Stimulated activated CD8-positive, alpha-beta memory T cell treated with anti-CD3 and anti-CD28 coated beads, Interleukin-2, amount 100 ng/mL, for 48 hours (primary cell): ENCODE measurements at regions not wholly inside any gene's neighbourhood (a gene's known extent, or its start where the extent isn't known, plus 50 kb on each side); places are given as distances from the start of the nearest gene placed in this dataset.

Source experiments
- DNase-seq, 2 donors: peaks; one replicate each; pipeline ENCODE4 v3.0.0-alpha.2; 2020; ENCODE audit warnings: low read depth in 2 of 2

DNA sequence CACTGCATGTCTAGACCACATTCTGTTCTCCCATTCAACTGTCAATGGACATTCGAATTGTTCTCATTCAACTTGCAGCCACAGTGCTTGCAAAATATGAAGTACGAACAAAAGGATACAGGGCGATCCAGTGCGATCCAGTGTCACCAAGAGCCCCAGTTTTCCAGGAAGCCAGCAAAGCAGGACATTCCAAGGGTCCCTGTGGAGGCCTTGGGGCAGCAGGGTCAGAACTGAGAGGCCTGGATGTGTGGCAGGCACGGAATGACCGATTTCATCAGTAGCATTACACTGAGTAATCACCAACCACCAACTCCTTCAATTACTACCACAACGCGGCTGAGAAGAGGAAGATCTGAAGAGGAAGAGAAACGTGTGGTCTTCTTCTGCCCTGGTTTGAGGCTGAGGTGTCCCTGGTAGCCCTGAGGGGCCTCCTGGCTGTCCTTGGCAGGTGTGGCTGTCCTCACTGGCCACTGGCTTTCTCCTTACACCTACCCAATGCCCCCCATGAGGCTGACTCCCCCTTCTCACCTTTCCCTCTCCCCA, 172.7 kb upstream of the FHL2 start:
- DNase-seq, result no peak

GRCh38 chr2:105570757-105571156, 171.9 kb upstream of the FHL2 start:
- no peak for DNase-seq

DNA sequence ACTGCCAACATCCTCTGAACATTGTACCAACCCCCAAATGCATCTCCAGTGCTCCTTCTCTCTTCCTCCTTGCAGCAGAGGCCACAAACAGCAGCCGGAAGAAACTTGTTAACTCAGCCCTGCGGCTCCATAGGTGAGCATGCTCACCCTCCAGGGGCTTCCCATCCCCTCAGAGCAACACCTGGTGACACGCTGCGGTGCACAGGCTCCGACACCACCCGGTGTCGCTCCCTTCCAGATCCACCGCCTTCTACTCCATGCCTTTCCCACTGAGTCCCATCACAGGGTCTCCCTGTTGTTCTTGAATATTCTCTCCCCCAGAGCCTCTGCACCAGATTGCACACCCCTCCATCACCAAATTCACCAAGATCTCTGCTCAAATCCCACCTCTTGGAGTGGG, 171.5 kb upstream of the FHL2 start:
- no peak for DNase-seq

DNA sequence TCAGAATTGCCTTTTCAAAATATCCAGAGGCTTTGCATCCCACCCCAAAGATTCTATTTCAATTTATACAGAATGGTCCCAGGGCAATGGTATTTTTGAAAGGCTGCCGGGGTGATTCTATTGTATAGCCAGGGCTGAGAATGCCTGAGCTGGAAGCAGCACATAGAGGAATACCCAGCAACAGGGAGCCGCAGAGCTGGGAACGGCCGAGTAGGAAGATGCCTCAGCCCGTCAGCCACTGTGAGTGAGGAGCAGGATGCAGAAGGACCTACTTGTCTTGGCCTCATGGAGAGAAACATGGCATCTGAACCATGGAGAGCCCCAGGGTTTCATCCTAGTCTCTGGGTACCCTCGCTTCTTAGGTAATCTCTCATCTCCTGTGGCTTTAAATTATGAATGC, 170.8 kb upstream of the FHL2 start:
- no peak for DNase-seq

GRCh38 chr2:105567996-105568494, 169.2 kb upstream of the FHL2 start:
- no peak for DNase-seq

DNA sequence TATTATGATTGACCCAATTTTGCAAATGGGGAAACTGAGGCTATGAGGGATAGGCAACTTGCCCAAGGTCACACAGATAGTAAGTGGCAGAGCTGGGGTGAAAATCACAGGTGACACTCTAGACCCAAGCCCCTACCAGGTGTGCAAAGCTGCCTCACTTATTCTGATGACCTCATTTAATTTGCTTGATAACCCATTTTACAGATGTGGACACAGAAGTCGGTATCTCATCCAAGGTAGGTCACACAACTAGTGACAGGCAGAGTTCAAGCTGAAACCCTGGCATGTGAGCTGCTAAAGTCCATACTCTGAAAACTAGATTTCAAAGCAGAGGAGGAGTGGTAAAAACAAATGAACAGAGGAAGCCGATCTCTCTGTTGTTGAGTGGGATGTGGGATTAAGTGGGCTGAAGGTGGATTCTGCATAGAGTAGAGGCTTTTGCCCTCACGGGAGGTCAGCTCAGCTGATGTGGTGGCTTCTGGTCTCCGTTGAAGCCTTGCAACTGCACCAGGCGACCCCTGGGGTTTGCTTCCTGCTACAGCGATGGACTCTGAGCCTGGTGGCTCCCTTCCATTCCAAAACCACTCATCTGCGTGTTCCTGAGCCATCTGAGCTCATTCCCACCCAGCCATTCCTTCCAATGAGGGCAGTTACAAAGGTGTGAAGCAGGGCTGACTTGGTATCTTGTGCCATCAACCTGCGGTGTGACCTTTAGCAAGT, 164.3 kb upstream of the FHL2 start:
- DNase-seq, result no peak

DNA sequence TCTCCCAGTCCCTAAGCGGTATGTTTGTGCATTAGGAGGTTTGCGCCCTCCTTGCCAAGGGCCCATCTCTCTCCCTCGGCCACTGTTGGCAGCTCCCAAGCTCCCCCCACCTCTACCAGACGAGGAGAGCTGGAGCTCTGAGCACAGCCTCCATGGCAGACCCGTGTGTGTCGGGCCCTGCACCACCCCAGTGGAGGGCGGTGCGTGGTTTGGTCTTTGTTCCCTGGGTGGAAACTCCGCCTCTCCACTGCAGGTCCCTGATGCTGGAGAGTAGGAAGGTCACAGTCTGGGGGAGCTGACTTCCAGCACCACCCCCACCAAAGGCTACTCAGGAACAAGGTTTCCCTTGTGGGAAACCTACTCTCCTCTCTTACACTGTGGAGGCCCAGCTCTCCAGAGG, 162.6 kb upstream of the FHL2 start:
- no peak for DNase-seq

DNA sequence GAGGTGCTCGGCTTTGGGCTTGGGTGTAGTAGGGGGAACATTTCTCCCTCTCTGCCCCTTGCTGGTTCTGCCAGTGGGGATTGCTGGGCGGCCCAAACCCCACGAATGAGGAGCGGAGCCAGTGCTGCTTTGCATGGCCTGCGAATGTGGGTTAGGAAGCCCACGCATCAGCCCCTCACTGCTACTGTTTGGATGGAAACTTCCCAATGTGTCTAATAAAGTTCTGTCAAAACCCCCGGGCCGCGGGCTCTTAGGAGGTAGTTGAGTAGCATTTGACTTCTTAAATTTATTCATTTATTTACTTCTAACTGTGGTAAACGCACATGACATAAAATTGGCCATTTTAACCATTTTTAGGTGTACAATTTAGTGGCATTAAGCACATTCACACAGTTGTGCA, 161.3 kb upstream of the FHL2 start:
- DNase-seq, result no peak

DNA sequence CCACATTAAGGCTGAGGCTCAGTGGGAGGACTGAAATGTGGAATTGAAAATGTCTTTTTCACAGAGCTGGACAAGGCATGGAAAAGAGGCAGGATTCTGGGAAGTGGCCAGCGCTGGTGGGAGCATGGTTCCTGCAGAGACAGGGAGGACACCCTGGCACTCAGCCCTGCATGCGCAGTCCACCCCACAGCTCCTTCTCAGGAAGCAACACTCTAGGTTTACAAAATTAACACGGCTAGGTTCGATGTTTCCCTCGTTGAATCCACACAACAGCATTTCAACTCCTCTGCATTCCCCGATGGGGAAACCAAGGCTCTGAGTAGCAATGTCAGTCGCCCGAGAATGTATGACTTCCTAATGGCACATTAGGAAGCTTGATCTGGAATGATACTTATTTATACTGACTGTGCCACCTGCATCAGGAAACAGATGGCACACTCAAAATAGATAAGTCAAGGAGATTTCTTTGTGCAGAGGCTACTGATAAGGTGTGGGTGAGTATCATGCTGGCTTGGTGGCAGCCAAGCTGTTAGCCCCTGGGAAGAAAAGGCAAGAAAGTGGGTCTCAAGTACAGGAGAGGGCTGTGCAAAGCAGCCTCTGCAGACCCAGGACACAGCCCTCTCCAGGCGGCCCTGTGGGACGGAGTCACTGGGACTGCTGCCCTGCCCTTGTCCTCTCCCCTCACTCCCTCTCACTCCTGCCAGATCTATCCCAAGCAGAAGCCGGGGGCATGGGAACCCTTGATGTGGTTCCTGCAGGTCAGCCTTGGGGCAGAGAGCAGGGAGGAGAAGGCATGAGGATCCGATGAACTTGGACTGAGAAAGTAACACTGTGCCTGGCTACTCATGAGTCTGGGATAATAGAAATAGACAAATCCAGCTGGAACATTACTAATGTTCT, 158.4 kb upstream of the FHL2 start:
- DNase-seq, result no peak

DNA sequence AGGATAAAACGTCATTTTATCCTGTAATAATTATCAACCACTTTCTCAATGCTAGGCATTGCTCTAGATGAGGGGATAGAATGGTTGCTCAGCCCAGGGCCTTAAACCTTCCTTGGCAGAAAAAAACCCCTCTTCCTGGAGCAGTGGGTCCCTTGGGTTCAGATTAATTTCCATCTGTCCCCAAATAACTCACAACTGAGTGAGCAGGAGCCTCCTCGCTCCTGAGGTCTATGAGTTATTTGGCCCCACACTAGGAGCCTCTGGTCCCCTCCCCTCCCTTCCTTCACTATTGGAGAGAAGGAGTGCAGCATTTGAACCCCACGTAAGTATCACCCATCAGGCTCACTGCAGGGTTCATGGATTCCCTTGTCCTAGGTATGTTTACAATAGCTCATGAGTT, 157.5 kb upstream of the FHL2 start:
- no peak for DNase-seq

DNA sequence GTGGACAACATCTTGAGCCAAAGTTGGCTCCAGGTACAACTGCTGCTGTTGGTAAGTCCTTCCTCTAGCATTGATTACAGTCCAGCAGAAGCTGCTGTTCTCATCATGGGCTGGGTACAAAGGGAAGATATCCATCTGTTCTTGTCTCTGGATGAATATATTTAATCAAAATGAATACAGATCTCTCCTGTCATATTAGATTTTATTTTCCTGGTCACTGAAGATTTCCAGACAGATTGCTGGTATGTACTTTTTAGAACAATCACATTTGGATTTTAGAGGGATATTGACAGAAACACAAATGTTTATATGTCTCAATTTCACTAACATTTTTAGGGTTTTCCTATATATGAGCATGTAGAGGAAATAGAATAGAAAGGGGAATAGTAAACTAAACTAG, 155.4 kb upstream of the FHL2 start:
- no peak for DNase-seq

DNA sequence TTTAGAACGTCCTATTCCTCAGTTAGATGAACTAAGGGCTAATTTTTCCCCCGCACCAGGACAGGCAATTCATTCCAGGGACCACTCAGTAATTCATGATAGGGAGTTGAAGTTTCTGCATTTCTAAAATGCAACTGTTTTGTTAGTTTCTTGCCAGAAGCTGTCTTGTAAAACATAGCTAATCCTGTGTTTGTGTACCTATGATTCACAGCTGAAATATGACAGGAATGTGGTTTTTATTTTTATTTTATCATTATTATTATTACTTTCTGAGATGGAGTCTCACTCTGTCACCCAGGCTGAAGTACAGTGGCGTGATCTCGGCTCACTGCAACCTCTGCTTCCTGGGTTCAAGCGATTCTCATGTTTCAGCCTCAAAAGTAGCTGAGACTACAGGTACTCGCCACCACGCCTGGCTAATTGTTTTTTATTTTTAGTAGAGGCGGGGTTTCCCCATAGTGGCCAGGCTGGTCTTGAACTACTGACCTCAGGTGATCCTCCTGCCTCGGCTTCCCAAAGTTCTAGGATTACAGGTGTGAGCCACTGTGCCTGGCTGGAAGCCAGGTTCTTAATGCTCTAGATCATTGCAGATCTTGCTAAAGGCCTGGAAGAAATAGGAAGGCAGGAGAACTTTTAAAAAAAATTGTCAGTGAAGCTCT, 154.8 kb upstream of the FHL2 start:
- no peak for DNase-seq

DNA sequence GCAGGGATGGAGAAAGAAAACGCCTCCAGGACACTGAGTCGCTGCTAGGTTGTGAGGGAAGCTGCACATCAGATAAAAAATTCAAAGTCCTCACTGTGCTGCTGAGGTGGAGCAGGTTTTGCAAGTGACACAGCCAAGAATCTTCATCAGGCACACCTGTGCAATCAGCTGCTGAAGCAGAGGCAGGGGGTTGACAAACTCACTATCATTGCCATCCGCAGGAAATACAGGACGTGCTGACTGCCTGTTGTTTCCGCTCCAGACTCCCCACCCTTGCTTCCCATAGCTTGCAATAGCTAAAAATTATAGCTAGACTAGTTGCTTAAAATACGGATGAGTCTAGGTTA, 147.8 kb upstream of the FHL2 start:
- DNase-seq, result no peak

DNA sequence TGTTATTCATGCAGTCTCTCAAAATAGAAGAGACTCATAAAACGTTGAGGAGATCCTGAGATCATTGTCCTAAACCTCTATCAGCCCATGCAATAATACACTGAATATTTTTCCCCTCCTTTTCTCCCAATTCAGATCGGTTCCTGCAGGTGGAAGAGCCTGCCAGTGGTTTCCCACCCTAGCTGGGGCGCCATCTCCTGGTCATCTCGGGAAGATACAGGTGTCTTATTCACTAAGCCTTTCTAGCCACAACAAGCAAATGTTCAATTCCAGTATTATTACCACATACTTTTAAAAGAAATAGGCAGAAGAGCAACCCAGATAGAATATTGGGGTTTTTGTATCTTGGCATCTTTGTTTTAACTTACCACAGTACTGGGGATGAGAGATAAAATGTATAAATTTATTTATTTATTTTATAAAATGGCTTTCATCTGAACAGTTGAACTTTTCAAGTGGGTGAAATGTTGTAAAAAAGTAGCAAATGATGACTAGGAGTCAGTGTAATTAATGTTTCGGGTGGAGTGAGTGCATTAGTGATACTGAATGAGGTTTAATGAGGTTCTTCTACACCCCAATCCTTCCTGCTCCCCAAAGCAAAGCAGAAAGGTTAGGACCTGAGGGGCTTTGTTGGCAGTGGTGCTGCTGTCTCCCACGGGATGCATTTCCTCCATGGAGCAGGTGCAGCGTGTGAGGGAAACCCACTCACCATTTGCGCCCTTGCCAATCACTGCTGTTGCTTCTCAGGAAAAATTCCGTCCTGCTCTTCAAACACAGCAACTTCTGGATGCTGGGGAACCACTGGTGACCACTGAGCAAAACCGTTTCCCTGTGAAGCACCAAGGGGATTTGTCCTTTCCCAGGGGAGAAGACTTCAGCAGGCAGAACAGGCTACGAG, 147.1 kb upstream of the FHL2 start:
- DNase-seq, result peak; percentile 42 to 53

DNA sequence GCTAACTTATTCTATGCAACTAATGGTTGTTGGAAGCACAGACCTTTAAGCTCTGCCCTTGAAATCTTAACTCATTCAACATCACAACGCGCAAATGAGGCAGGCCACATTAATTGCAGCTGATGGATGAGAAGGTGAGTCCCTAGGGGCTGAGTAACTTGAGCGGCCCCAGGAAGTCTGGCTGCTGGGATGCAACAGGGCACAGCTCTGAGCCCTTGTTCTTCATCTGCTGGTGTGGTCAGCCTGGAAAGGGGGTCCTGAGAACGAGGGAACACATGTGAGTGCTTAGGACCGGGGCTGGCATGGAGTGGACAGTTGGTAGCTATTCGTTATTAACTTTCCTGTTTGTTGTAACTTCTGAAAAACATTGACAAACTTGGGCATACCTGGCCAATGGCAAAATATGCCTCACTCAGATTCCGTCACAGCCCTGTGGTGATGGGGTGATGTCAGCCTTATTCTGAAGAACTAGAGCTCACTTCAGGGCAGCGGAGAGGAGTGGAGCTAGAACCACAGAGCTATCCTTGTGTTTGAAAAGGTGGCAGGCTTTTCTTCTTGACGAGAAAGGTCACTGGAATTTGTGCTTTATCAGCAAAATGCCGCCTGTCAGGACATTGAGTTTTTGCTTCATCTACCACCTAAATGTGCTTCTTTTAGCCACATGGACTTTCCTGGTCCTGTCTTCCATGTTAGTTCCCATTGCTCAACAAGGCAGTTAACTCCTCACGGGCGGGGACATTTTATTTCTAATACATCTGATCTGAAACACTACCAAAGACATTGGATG, 145.9 kb upstream of the FHL2 start:
- no peak for DNase-seq

- DNase-seq, result no peak
Observed at GRCh38 chr2:105541189-105542050, 142.6 kb upstream of the FHL2 start.

DNA sequence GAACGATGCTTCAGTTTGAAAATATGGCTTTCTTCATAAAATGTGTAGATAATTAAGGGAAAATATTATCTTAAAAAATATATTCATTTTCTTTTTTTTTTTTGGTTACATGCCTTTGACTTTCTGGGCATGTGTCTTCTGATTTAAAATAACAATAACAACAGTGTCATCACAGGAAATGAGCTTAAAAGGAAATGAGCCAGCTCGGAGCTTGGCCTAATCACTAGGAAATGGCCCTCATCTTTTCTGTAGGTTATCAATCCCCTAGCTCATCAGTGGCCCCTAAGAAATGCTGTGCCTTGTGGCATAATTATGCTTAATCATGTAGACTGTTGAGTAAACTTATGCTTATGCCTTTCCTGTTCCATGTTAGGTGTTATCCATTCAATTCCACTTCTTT, 141.8 kb upstream of the FHL2 start:
- DNase-seq, result no peak

GRCh38 chr2:105539331-105539730, 140.5 kb upstream of the FHL2 start:
- no peak for DNase-seq

DNA sequence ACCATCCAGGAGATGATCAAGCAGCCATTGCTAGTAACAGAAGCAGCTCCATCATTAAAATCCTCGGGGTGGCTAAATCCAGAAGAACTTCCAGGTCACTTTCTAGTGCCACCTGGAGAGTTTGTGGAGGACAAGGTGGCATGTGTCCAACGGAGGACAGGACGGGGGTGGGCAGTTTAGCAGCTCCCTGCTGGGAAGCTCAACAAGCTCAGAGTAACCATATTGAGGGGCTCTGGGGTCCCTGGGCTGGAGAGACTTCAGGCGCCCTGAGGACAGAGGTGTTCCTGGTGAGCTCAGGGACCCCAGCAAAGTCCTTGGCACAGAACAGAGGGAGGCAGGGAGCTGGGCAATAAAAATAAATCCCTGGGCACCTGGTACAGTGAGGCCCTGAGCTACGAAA, 140.0 kb upstream of the FHL2 start:
- DNase-seq, result no peak

GRCh38 chr2:105537920-105538319, 139.1 kb upstream of the FHL2 start:
- no peak for DNase-seq
